Renal cortex interstitium (tissue), 11 donors: ENCODE measurements at regions not wholly inside any gene's neighbourhood (a gene's known extent, or its start where the extent isn't known, plus 50 kb on each side); places are given as distances from the start of the nearest gene placed in this dataset.

ENCODE experiments used
- DNase-seq, 11 donors: peaks; one replicate each; pipeline ENCODE4 v3.0.0-alpha.2; 2013; ENCODE audit warnings: low read depth in 9 of 11, low spot score in 4 of 11; ENCODE audit errors: extremely low read depth in 1 of 11

GRCh38 chr4:152138451-152138850 is 377.6 kb upstream of the GATB start:
- DNase-seq: no peak

GRCh38 chr4:152132776-152133175 is 372.0 kb upstream of the GATB start:
- no peak for DNase-seq

- no peak for DNase-seq
Measured at GRCh38 chr4:152128356-152128755, 367.5 kb upstream of the GATB start.

GRCh38 chr4:152126238-152126637 is 365.4 kb upstream of the GATB start:
- DNase-seq: no peak

- no peak for DNase-seq
Measured at GRCh38 chr4:152118819-152119553, 358.2 kb upstream of the GATB start.

- no peak for DNase-seq
Measured at GRCh38 chr4:152117933-152118507, 357.2 kb upstream of the GATB start.

- DNase-seq: no peak
Measured at GRCh38 chr4:152117520-152117919, 356.7 kb upstream of the GATB start.

- DNase-seq: no peak
Measured at GRCh38 chr4:152117054-152117453, 356.2 kb upstream of the GATB start.

- DNase-seq: no peak
Measured at GRCh38 chr4:152115794-152116193, 355.0 kb upstream of the GATB start.

- peak in 1 of 11 donors; percentile 36 for DNase-seq
Measured at GRCh38 chr4:152115118-152115517, 354.3 kb upstream of the GATB start.

- DNase-seq: no peak
Measured at GRCh38 chr4:152114562-152114961, 353.8 kb upstream of the GATB start.

- DNase-seq: no peak
Measured at GRCh38 chr4:152112887-152113286, 352.1 kb upstream of the GATB start.

- no peak for DNase-seq
Measured at GRCh38 chr4:152112190-152112589, 351.4 kb upstream of the GATB start.

- no peak for DNase-seq
Measured at GRCh38 chr4:152110780-152111179, 350.0 kb upstream of the GATB start.

GRCh38 chr4:152109531-152110509 is 349.0 kb upstream of the GATB start:
- DNase-seq: peak in 4 of 11 donors; percentile 28 to 70 (median 61)

GRCh38 chr4:152107736-152108500 is 347.1 kb upstream of the GATB start:
- no peak for DNase-seq

GRCh38 chr4:152106781-152107321 is 346.0 kb upstream of the GATB start:
- DNase-seq: no peak

- DNase-seq: peak in 1 of 11 donors; percentile 57
Measured at GRCh38 chr4:152106113-152106763, 345.4 kb upstream of the GATB start.
